Glutamatergic neuron (in vitro differentiated cells): ENCODE measurements at regions not wholly inside any gene's neighbourhood (a gene's known extent, or its start where the extent isn't known, plus 50 kb on each side); places are given as distances from the start of the nearest gene placed in this dataset.

ENCODE experiments used
- DNase-seq: peaks from one replicate; pipeline ENCODE4 v3.0.0; 2022
- H3K27ac Mint-ChIP-seq: one replicate; pipeline ENCODE4 v1.8.0; 2020; ENCODE audit warnings: mild to moderate bottlenecking, mixed read lengths, inconsistent platforms; ENCODE audit not compliant: unreplicated experiment
- H3K27me3 Mint-ChIP-seq: one replicate; pipeline ENCODE4 v1.8.0; 2020; ENCODE audit warnings: mild to moderate bottlenecking, moderate library complexity, mixed read lengths, inconsistent platforms; ENCODE audit not compliant: unreplicated experiment
- H3K36me3 Mint-ChIP-seq: one replicate; pipeline ENCODE4 v1.8.0; 2020; ENCODE audit warnings: mild to moderate bottlenecking, mixed read lengths, inconsistent platforms; ENCODE audit not compliant: unreplicated experiment
- H3K4me1 Mint-ChIP-seq: one replicate; pipeline ENCODE4 v1.8.0; 2020; ENCODE audit warnings: mild to moderate bottlenecking, low read depth, mixed read lengths, inconsistent platforms; ENCODE audit not compliant: unreplicated experiment
- H3K4me3 Mint-ChIP-seq: one replicate; pipeline ENCODE4 v1.8.0; 2020; ENCODE audit warnings: mild to moderate bottlenecking, mixed read lengths, inconsistent platforms; ENCODE audit not compliant: unreplicated experiment
- H3K9me3 Mint-ChIP-seq: one replicate; pipeline ENCODE4 v1.8.0; 2020; ENCODE audit warnings: mild to moderate bottlenecking, moderate library complexity, mixed read lengths, inconsistent platforms; ENCODE audit not compliant: unreplicated experiment
- TF ChIP-seq, protein P1 (sequence below): fragments of 200-600 bp; sonication (generic); IDR thresholded peaks from one replicate; pipeline ENCODE4 v1.5.0; 2021; ENCODE audit not compliant: partially characterized antibody, unreplicated experiment

DNA sequence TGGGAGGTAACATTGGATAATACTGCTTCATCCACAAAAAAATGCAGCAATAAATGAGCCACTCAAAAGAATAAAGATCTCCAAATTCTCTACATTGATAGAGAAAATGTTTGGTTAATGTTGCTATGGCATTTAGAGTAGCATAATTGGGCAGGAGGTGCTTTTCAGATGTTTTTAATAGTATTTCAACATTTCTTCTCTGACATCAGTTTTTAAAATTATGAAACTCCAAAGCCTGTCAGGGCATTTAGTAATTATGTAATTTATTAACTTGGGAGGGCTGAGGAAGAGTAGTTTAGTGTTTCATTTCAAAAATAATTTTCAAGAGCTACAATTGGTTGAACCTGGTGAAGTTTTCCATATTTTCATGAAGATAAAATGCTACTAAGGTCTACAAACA is 211.3 kb upstream of the INTU start:
- no peaks in the 10 kb centered on the region for H3K4me1 Mint-ChIP-seq
- no peaks in the 10 kb centered on the region for H3K36me3 Mint-ChIP-seq
- no peak for DNase-seq
- no peak overlapping the region for H3K27ac Mint-ChIP-seq
- no peaks in the 10 kb centered on the region for H3K9me3 Mint-ChIP-seq
- no peak overlapping the region for H3K4me3 Mint-ChIP-seq
- TF ChIP-seq, protein P1, sequence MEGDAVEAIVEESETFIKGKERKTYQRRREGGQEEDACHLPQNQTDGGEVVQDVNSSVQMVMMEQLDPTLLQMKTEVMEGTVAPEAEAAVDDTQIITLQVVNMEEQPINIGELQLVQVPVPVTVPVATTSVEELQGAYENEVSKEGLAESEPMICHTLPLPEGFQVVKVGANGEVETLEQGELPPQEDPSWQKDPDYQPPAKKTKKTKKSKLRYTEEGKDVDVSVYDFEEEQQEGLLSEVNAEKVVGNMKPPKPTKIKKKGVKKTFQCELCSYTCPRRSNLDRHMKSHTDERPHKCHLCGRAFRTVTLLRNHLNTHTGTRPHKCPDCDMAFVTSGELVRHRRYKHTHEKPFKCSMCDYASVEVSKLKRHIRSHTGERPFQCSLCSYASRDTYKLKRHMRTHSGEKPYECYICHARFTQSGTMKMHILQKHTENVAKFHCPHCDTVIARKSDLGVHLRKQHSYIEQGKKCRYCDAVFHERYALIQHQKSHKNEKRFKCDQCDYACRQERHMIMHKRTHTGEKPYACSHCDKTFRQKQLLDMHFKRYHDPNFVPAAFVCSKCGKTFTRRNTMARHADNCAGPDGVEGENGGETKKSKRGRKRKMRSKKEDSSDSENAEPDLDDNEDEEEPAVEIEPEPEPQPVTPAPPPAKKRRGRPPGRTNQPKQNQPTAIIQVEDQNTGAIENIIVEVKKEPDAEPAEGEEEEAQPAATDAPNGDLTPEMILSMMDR = no peak
- H3K27me3 Mint-ChIP-seq = no peaks in the 10 kb centered on the region

DNA sequence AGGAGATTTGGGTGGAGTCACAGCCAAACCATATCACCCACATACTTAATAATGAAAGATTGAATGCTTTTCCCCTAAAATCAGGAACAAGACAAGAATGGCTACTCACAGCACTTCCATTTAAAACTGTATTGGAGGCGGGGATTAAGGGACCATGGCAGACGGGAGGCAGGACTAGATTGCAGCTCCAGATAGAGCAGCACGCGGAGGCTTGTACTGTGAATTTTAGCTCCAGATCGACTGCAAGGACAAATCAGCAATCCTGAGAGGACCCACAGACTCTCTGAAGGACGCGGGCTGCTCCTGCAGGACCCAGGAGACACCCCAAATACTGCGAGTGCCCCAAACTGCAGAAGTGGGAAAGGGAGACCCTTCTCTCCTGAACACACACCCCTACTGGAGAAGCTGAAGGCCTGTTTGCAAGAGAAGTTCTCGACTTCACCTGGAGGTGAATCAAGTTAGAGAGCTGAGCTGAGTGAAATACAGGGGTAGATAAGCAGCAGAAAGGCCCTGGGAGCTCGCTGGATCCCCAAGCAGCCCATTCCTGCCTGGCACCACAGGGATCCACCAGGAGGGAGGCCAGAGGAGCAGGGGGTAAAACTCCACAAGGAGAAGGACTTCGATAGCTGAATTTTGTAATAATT is 207.4 kb upstream of the INTU start:
- H3K9me3 Mint-ChIP-seq = no peaks in the 10 kb centered on the region
- no peak overlapping the region for H3K27ac Mint-ChIP-seq

DNA sequence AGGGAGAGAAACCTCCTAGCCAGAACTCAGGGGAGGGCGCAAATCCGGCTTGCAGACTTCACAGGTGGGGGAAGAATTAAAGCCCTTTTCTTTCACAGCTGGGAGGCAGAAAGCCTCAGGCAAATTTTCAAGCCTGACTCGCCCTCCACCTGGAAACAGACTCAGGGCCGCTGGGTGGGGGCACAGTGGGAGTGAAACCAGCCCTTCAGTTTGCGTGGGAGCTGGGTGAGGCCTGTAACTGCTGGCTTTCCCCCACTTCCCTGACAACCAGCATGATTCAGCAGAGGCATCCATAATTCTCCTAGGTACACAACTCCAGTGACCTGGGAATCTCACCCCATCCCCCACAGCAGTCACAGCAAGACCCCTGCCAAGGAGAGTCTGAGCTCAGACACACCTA is 206.9 kb upstream of the INTU start:
- DNase-seq = no peak
- Mint-ChIP-seq H3K36me3 (no peaks in the 10 kb centered on the region), H3K27ac (no peak overlapping the region), H3K27me3 (peaks cover 4% of the 10 kb centered on the region), H3K9me3 (no peaks in the 10 kb centered on the region), H3K4me1 (no peaks in the 10 kb centered on the region), H3K4me3 (no peak overlapping the region)
- TF ChIP-seq, protein P1 = no peak

More for the DNA sequence above, 207.4 kb upstream of the INTU start:
- no peak overlapping the region for H3K4me3 Mint-ChIP-seq
- H3K27me3 Mint-ChIP-seq = peaks cover 4% of the 10 kb centered on the region
- TF ChIP-seq, protein P1 = no peak
- no peaks in the 10 kb centered on the region for H3K36me3 Mint-ChIP-seq
- no peak for DNase-seq
- no peaks in the 10 kb centered on the region for H3K4me1 Mint-ChIP-seq

DNA sequence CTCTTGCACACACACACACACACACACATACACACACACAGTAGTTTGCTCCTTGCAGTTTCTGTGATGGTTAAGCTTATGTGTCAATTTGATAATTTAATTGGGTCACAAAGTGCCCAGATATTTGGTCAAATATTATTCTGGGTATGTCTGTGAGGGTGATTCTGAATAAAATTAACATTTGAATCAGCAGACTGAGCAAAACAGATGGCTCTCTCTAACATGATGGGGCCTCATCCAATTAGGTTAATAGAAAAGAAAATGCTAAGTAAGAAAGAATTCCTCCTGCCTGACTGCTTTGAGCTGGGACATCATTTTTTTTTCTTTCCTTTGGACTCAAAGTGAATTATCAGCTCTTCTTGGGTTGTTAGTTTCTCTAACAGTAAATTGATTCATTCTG is 191.2 kb upstream of the INTU start:
- no peak for DNase-seq

DNA sequence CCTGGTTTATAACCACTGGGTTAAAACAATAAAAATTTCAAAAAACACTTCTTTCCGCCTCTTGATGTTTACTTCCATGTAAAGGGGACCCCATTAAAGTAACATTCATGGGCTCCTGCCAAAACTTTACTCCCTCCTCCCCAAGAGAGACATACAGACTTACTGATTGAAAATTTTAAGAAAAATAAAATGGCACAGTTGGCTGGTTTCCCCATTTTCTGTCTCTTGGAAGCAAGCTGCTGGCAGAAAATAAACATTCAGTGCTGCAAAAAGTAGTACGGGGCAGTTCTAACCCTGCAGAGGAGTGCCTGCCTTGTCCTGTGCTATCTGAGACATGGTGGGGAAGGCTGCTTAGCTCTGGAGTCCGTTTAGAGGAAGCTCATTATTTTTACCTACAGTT is 187.3 kb upstream of the INTU start:
- H3K27me3 Mint-ChIP-seq = no peaks in the 10 kb centered on the region
- DNase-seq = no peak
- H3K4me1 Mint-ChIP-seq = peaks cover 12% of the 10 kb centered on the region
- TF ChIP-seq, protein P1 = no peak
- no peak overlapping the region for H3K27ac Mint-ChIP-seq
- H3K4me3 Mint-ChIP-seq = no peak overlapping the region
- H3K9me3 Mint-ChIP-seq = no peaks in the 10 kb centered on the region
- no peaks in the 10 kb centered on the region for H3K36me3 Mint-ChIP-seq

More for the DNA sequence above, 191.2 kb upstream of the INTU start:
- Mint-ChIP-seq H3K27ac (peak overlapping the region; percentile 87), H3K36me3 (no peaks in the 10 kb centered on the region), H3K4me1 (peaks cover 12% of the 10 kb centered on the region), H3K4me3 (no peak overlapping the region), H3K27me3 (no peaks in the 10 kb centered on the region), H3K9me3 (no peaks in the 10 kb centered on the region)
- TF ChIP-seq, protein P1 = no peak
